ENCODE measurements at regions not wholly inside any gene's neighbourhood (a gene's known extent, or its start where the extent isn't known, plus 50 kb on each side); places are given as distances from the start of the nearest gene placed in this dataset.

- Histone ChIP-seq H3K27ac (ENCODE audit: low read length) (no peak overlapping the region), H3K27me3 (ENCODE audit: low read depth, low read length) (no peaks in the 10 kb centered on the region), H3K36me3 (ENCODE audit: control insufficient read depth in 1 of 2, insufficient read depth in 2 of 2, low read length in 2 of 2) (no peaks in the 10 kb centered on the region), H3K4me3 (ENCODE audit: low read depth in 1 of 2, low read length in 2 of 2) (no peak overlapping the region), H3K4me1 (ENCODE audit: control insufficient read depth in 1 of 2, insufficient read depth in 2 of 2, low read length in 2 of 2) (no peaks in the 10 kb centered on the region), H3K9me3 (ENCODE audit: control insufficient read depth in 1 of 2, low read length in 2 of 2) (peaks cover 0 to 3% of the 10 kb centered on the region in 2 donors)
Observed at GRCh38 chr13:107348471-107348870, 780.5 kb upstream of the ARGLU1 start.

GRCh38 chr13:107347641-107348369 is 779.9 kb upstream of the ARGLU1 start:
- no peak overlapping the region for H3K27ac ChIP-seq (ENCODE audit: low read length)
- no peaks in the 10 kb centered on the region for H3K4me1 ChIP-seq (ENCODE audit: control insufficient read depth in 1 of 2, insufficient read depth in 2 of 2, low read length in 2 of 2)
- no peak overlapping the region for H3K4me3 ChIP-seq (ENCODE audit: low read depth in 1 of 2, low read length in 2 of 2)
- peaks cover 0 to 3% of the 10 kb centered on the region in 2 donors for H3K9me3 ChIP-seq (ENCODE audit: control insufficient read depth in 1 of 2, low read length in 2 of 2)
- no peaks in the 10 kb centered on the region for H3K27me3 ChIP-seq (ENCODE audit: low read depth, low read length)
- no peaks in the 10 kb centered on the region for H3K36me3 ChIP-seq (ENCODE audit: control insufficient read depth in 1 of 2, insufficient read depth in 2 of 2, low read length in 2 of 2)

GRCh38 chr13:107342747-107343146 is 774.8 kb upstream of the ARGLU1 start:
- Histone ChIP-seq H3K27me3 (ENCODE audit: low read depth, low read length) (no peaks in the 10 kb centered on the region), H3K9me3 (ENCODE audit: control insufficient read depth in 1 of 2, low read length in 2 of 2) (peaks cover 0 to 3% of the 10 kb centered on the region in 2 donors), H3K4me3 (ENCODE audit: low read depth in 1 of 2, low read length in 2 of 2) (no peak overlapping the region)

GRCh38 chr13:107339209-107339608 is 771.3 kb upstream of the ARGLU1 start:
- Histone ChIP-seq H3K9me3 (ENCODE audit: control insufficient read depth in 1 of 2, low read length in 2 of 2) (no peaks in the 10 kb centered on the region), H3K4me1 (ENCODE audit: control insufficient read depth in 1 of 2, insufficient read depth in 2 of 2, low read length in 2 of 2) (no peaks in the 10 kb centered on the region), H3K4me3 (ENCODE audit: low read depth in 1 of 2, low read length in 2 of 2) (no peak overlapping the region), H3K36me3 (ENCODE audit: control insufficient read depth in 1 of 2, insufficient read depth in 2 of 2, low read length in 2 of 2) (no peaks in the 10 kb centered on the region), H3K27me3 (ENCODE audit: low read depth, low read length) (no peaks in the 10 kb centered on the region), H3K27ac (ENCODE audit: low read length) (no peak overlapping the region)

More at GRCh38 chr13:107342747-107343146, 774.8 kb upstream of the ARGLU1 start:
- Histone ChIP-seq H3K36me3 (ENCODE audit: control insufficient read depth in 1 of 2, insufficient read depth in 2 of 2, low read length in 2 of 2) (no peaks in the 10 kb centered on the region), H3K27ac (ENCODE audit: low read length) (no peak overlapping the region), H3K4me1 (ENCODE audit: control insufficient read depth in 1 of 2, insufficient read depth in 2 of 2, low read length in 2 of 2) (no peaks in the 10 kb centered on the region)

GRCh38 chr13:107332188-107332587 is 764.3 kb upstream of the ARGLU1 start:
- Histone ChIP-seq H3K27ac (ENCODE audit: low read length) (no peak overlapping the region), H3K9me3 (ENCODE audit: control insufficient read depth in 1 of 2, low read length in 2 of 2) (no peaks in the 10 kb centered on the region), H3K36me3 (ENCODE audit: control insufficient read depth in 1 of 2, insufficient read depth in 2 of 2, low read length in 2 of 2) (no peaks in the 10 kb centered on the region), H3K4me1 (ENCODE audit: control insufficient read depth in 1 of 2, insufficient read depth in 2 of 2, low read length in 2 of 2) (no peaks in the 10 kb centered on the region), H3K27me3 (ENCODE audit: low read depth, low read length) (no peaks in the 10 kb centered on the region), H3K4me3 (ENCODE audit: low read depth in 1 of 2, low read length in 2 of 2) (no peak overlapping the region)

GRCh38 chr13:107331359-107331758 is 763.4 kb upstream of the ARGLU1 start:
- Histone ChIP-seq H3K36me3 (ENCODE audit: control insufficient read depth in 1 of 2, insufficient read depth in 2 of 2, low read length in 2 of 2) (no peaks in the 10 kb centered on the region), H3K27me3 (ENCODE audit: low read depth, low read length) (no peaks in the 10 kb centered on the region), H3K9me3 (ENCODE audit: control insufficient read depth in 1 of 2, low read length in 2 of 2) (no peaks in the 10 kb centered on the region), H3K4me1 (ENCODE audit: control insufficient read depth in 1 of 2, insufficient read depth in 2 of 2, low read length in 2 of 2) (no peaks in the 10 kb centered on the region), H3K27ac (ENCODE audit: low read length) (no peak overlapping the region), H3K4me3 (ENCODE audit: low read depth in 1 of 2, low read length in 2 of 2) (no peak overlapping the region)

- H3K9me3 ChIP-seq (ENCODE audit: control insufficient read depth in 1 of 2, low read length in 2 of 2) = no peaks in the 10 kb centered on the region
- no peaks in the 10 kb centered on the region for H3K4me1 ChIP-seq (ENCODE audit: control insufficient read depth in 1 of 2, insufficient read depth in 2 of 2, low read length in 2 of 2)
- H3K27ac ChIP-seq (ENCODE audit: low read length) = no peak overlapping the region
- H3K27me3 ChIP-seq (ENCODE audit: low read depth, low read length) = no peaks in the 10 kb centered on the region
- no peak overlapping the region for H3K4me3 ChIP-seq (ENCODE audit: low read depth in 1 of 2, low read length in 2 of 2)
- no peaks in the 10 kb centered on the region for H3K36me3 ChIP-seq (ENCODE audit: control insufficient read depth in 1 of 2, insufficient read depth in 2 of 2, low read length in 2 of 2)
Observed at GRCh38 chr13:107330484-107330883, 762.5 kb upstream of the ARGLU1 start.

GRCh38 chr13:107329991-107330390 is 762.1 kb upstream of the ARGLU1 start:
- no peak overlapping the region for H3K4me3 ChIP-seq (ENCODE audit: low read depth in 1 of 2, low read length in 2 of 2)
- no peaks in the 10 kb centered on the region for H3K36me3 ChIP-seq (ENCODE audit: control insufficient read depth in 1 of 2, insufficient read depth in 2 of 2, low read length in 2 of 2)
- H3K9me3 ChIP-seq (ENCODE audit: control insufficient read depth in 1 of 2, low read length in 2 of 2) = no peaks in the 10 kb centered on the region
- H3K27me3 ChIP-seq (ENCODE audit: low read depth, low read length) = no peaks in the 10 kb centered on the region
- no peaks in the 10 kb centered on the region for H3K4me1 ChIP-seq (ENCODE audit: control insufficient read depth in 1 of 2, insufficient read depth in 2 of 2, low read length in 2 of 2)
- no peak overlapping the region for H3K27ac ChIP-seq (ENCODE audit: low read length)

- Histone ChIP-seq H3K27ac (ENCODE audit: low read length) (no peak overlapping the region), H3K4me1 (ENCODE audit: control insufficient read depth in 1 of 2, insufficient read depth in 2 of 2, low read length in 2 of 2) (no peaks in the 10 kb centered on the region), H3K27me3 (ENCODE audit: low read depth, low read length) (no peaks in the 10 kb centered on the region), H3K9me3 (ENCODE audit: control insufficient read depth in 1 of 2, low read length in 2 of 2) (no peaks in the 10 kb centered on the region), H3K4me3 (ENCODE audit: low read depth in 1 of 2, low read length in 2 of 2) (no peak overlapping the region), H3K36me3 (ENCODE audit: control insufficient read depth in 1 of 2, insufficient read depth in 2 of 2, low read length in 2 of 2) (no peaks in the 10 kb centered on the region)
Observed at GRCh38 chr13:107324416-107325204, 756.7 kb upstream of the ARGLU1 start.

- H3K36me3 ChIP-seq (ENCODE audit: control insufficient read depth in 1 of 2, insufficient read depth in 2 of 2, low read length in 2 of 2) = no peaks in the 10 kb centered on the region
Observed at GRCh38 chr13:107322228-107322627, 754.3 kb upstream of the ARGLU1 start.

GRCh38 chr13:107305178-107305577 is 737.2 kb upstream of the ARGLU1 start:
- H3K36me3 ChIP-seq (ENCODE audit: control insufficient read depth in 1 of 2, insufficient read depth in 2 of 2, low read length in 2 of 2) = no peaks in the 10 kb centered on the region
- no peaks in the 10 kb centered on the region for H3K27me3 ChIP-seq (ENCODE audit: low read depth, low read length)
- no peak overlapping the region for H3K4me3 ChIP-seq (ENCODE audit: low read depth in 1 of 2, low read length in 2 of 2)
- no peak overlapping the region for H3K27ac ChIP-seq (ENCODE audit: low read length)
- no peaks in the 10 kb centered on the region for H3K9me3 ChIP-seq (ENCODE audit: control insufficient read depth in 1 of 2, low read length in 2 of 2)
- no peaks in the 10 kb centered on the region for H3K4me1 ChIP-seq (ENCODE audit: control insufficient read depth in 1 of 2, insufficient read depth in 2 of 2, low read length in 2 of 2)

More at GRCh38 chr13:107322228-107322627, 754.3 kb upstream of the ARGLU1 start:
- Histone ChIP-seq H3K9me3 (ENCODE audit: control insufficient read depth in 1 of 2, low read length in 2 of 2) (no peaks in the 10 kb centered on the region), H3K4me3 (ENCODE audit: low read depth in 1 of 2, low read length in 2 of 2) (no peak overlapping the region), H3K27me3 (ENCODE audit: low read depth, low read length) (no peaks in the 10 kb centered on the region), H3K4me1 (ENCODE audit: control insufficient read depth in 1 of 2, insufficient read depth in 2 of 2, low read length in 2 of 2) (no peaks in the 10 kb centered on the region), H3K27ac (ENCODE audit: low read length) (no peak overlapping the region)
